HepG2 (cell line): ENCODE measurements at regions not wholly inside any gene's neighbourhood (a gene's known extent, or its start where the extent isn't known, plus 50 kb on each side); places are given as distances from the start of the nearest gene placed in this dataset.

Source experiments
- ATAC-seq: fragments of 200-7000 bp; cut with Tn5 transposase; 3 replicates; pipeline ENCODE4 v1.9.1; 2020; ENCODE audit warnings: mild to moderate bottlenecking, moderate library complexity
- BruUV-seq: library from RNA; stranded (reverse); fragments of 400-500 nt; replicated peaks from 2 replicates; lab custom pipeline; 2021; lab: Mats Ljungman, UMichigan
- CTCF ChIA-PET: fragments of 300-600 bp; formaldehyde crosslinking; extraction: SDS; loops from one replicate; lab custom pipeline; 2021; ENCODE audit warnings: low total read pairs, inconsistent platforms, low intra/inter-chr PET ratio; lab: Yijun Ruan, JAX
- POLR2A ChIA-PET: fragments of 350-600 bp; sonication (Branson Sonifier 250); formaldehyde crosslinking; loops from one replicate; lab custom pipeline; 2020; ENCODE audit warnings: antibody characterized with exemption, inconsistent platforms; lab: Yijun Ruan, JAX
- DNase-seq: peaks from one replicate; pipeline ENCODE4 v3.0.0-alpha.2; 2015; ENCODE audit warnings: low spot score
- FAIRE-seq: peaks from 3 replicates; lab custom pipeline; 2011; peaks lifted over from hg19 to GRCh38; lab: Jason Lieb, UNC
- H2AFZ ChIP-seq: one replicate; pipeline ENCODE4 v1.6.1; 2011; ENCODE audit warnings: low read length, inconsistent platforms
- H3K27ac ChIP-seq: fragments of 300-600 bp; 3 replicates; pipeline ENCODE4 v1.8.0; 2011; ENCODE audit warnings: mixed run types, mild to moderate bottlenecking, mixed read lengths, low read length, inconsistent platforms; ENCODE audit not compliant: insufficient read depth; ENCODE audit errors: extremely low read length
- H3K27me3 ChIP-seq, 2 experiments: fragments of 200-600 bp in 1 of 2; 2 replicates in 1 of 2; 3 replicates in 1 of 2; pipeline versions ENCODE4 v1.6.0 to v1.8.0; 2011; ENCODE audit warnings: low read length in 2 of 2, mild to moderate bottlenecking in 2 of 2, moderate library complexity in 2 of 2, inconsistent platforms in 1 of 2; ENCODE audit not compliant: insufficient read depth in 2 of 2, control insufficient read depth in 1 of 2
- H3K36me3 ChIP-seq, 2 experiments: fragments of 200-600 bp in 1 of 2; replicated peaks in 1 of 2; 2 replicates in 1 of 2; 3 replicates in 1 of 2; pipeline versions ENCODE4 v1.5.1 to v1.8.0; 2011; ENCODE audit warnings: low read length in 2 of 2, inconsistent platforms in 1 of 2; ENCODE audit not compliant: insufficient read depth in 2 of 2, control insufficient read depth in 1 of 2
- H3K4me1 ChIP-seq: 2 replicates; pipeline ENCODE4 v1.5.1; 2012; ENCODE audit warnings: low read length, inconsistent platforms; ENCODE audit not compliant: insufficient read depth
- H3K4me2 ChIP-seq: 2 replicates; pipeline ENCODE4 v1.6.0; 2011; ENCODE audit warnings: low read depth, low read length, inconsistent platforms
- H3K4me3 ChIP-seq, 3 experiments: fragments of 200-600 bp in 1 of 3; sonication (generic), shearing (Covaris generic) in 1 of 3; replicated peaks in 1 of 3; 2 replicates each; pipeline ENCODE4 v1.5.1; 2011 to 2016; ENCODE audit warnings: low read length in 3 of 3, inconsistent platforms in 2 of 3, low read depth in 2 of 3, mild to moderate bottlenecking in 2 of 3, control low read depth in 1 of 3, mixed read lengths in 1 of 3; ENCODE audit not compliant: insufficient read depth in 1 of 3
- H3K79me2 ChIP-seq: one replicate; pipeline ENCODE4 v1.6.1; 2011; ENCODE audit warnings: low read length, inconsistent platforms; ENCODE audit not compliant: insufficient read depth
- H3K9ac ChIP-seq: 2 replicates; pipeline ENCODE4 v1.6.0; 2011; ENCODE audit warnings: mild to moderate bottlenecking, low read depth, low read length, inconsistent platforms; ENCODE audit not compliant: insufficient read depth
- H3K9me3 ChIP-seq: 2 replicates; pipeline ENCODE4 v1.5.1; 2012; ENCODE audit warnings: mild to moderate bottlenecking, low read length
- H4K20me1 ChIP-seq: 2 replicates; pipeline ENCODE4 v1.6.0; 2011; ENCODE audit warnings: inconsistent platforms, mild to moderate bottlenecking, low read length, moderate library complexity; ENCODE audit not compliant: insufficient read depth
- NFE2 ChIP-seq: sonication (generic); formaldehyde crosslinking; IDR thresholded peaks from 2 replicates; pipeline ENCODE4 v1.4.0; 2020; ENCODE audit warnings: missing genetic modification reagents
- NR2F1 ChIP-seq, 2 experiments: fragments of 450-650 bp in 1 of 2; formaldehyde crosslinking in 1 of 2; IDR thresholded peaks; 2 replicates each; pipeline versions ENCODE4 v1.5.0 to v1.6.1; 2016 to 2020; ENCODE audit warnings: mild to moderate bottlenecking in 1 of 2, missing compliant biosample characterization in 1 of 2, missing genetic modification reagents in 1 of 2, moderate library complexity in 1 of 2
- WGBS: methylation state at CpG from one replicate; pipeline ENCODE4 v1.1.6; 2017; ENCODE audit warnings: low lambda C conversion rate; 5-methylcytosine and 5-hydroxymethylcytosine counted together
- in situ Hi-C: cut with HindIII; loops from 2 replicates; pipeline ENCODE4 v1.10.0; 2017; ENCODE audit warnings: low pct_unique_long_range_greater_than_20kb; ENCODE audit not compliant: extremely low pct_ligation_motif_present
- intact Hi-C: fragments of 100-400 bp; cut with micrococcal nuclease; formaldehyde crosslinking; loops from one replicate; pipeline ENCODE4 v1.10.0; 2022; ENCODE audit not compliant: unreplicated experiment
- TF ChIP-seq, protein P1 (sequence below): IDR thresholded peaks from 2 replicates; pipeline ENCODE4 v1.6.1; 2016; ENCODE audit warnings: missing compliant biosample characterization, missing genetic modification reagents, borderline replicate concordance

DNA sequence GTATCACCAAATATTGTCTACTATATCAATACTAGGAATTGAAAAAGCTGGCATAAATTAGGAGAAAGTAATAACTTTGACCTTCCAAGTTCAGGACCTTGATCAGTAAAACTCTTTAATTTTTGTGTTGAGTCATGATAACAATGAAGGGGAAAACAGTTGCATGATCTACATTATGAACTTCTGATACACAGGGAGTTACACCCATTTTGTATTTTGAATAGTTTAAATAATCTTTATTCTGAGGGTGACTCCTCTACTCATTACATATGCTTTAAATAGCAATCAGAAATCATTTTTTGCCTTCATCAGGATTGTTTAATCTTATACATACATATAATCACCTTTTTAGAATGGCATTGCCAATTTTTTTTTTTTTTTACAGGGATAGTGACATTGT, 492.5 kb downstream of the NAV3 start:
- Histone ChIP-seq H3K27ac (no peak overlapping the region), H3K27me3 (no peaks in the 10 kb centered on the region; a peak in 1 of 5 replicates), H3K79me2 (no peaks in the 10 kb centered on the region), H4K20me1 (no peaks in the 10 kb centered on the region), H2AFZ (no peak overlapping the region), H3K4me2 (no peak overlapping the region), H3K9ac (no peak overlapping the region), H3K4me1 (no peaks in the 10 kb centered on the region), H3K36me3 (no peaks in the 10 kb centered on the region), H3K9me3 (no peaks in the 10 kb centered on the region), H3K4me3 (no peak overlapping the region)
- intact Hi-C loops (no loop called here), in situ Hi-C loops (no loop called here)
- BruUV-seq = no TSS peak
- no peak for FAIRE-seq
- ChIA-PET CTCF (no interaction called here), POLR2A (no interaction called here)
- TF ChIP-seq NR2F1 (CRISPR knock-in tag; IDR thresholded peaks at IDR 0.05) = no peak
- no peak for DNase-seq
- no peak for ATAC-seq

DNA sequence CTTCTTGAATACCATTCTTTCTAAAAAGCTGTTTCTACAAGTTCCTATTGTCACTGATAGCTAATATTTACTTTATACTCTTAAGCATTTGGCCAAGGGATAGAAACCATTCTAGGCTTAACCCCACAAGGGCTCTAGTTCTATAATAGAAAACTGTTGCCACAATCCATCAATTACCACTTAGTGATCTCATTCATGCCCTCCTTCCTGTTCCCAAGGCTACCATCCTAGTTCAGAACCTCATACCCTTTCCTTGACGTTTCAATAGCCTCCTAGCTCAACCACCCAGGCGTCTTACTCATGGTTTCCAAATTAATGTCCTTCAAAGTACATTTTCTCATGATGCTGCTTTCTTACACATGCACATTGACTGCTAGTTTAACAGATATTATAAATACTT, 493.5 kb downstream of the NAV3 start:
- H3K27ac ChIP-seq = no peak overlapping the region
- no peak for ATAC-seq
- 2% methylated on average over 2 of the region's 2 CpGs for WGBS
- ChIA-PET CTCF (no interaction called here), POLR2A (no interaction called here)
- H3K36me3 ChIP-seq = no peaks in the 10 kb centered on the region
- H3K9me3 ChIP-seq = no peaks in the 10 kb centered on the region
- H3K79me2 ChIP-seq = no peaks in the 10 kb centered on the region
- FAIRE-seq = no peak
- in situ Hi-C loops = no loop called here
- H3K27me3 ChIP-seq = no peaks in the 10 kb centered on the region; a peak in 1 of 5 replicates
- H3K4me2 ChIP-seq = no peak overlapping the region
- intact Hi-C loops = no loop called here
- no peaks in the 10 kb centered on the region for H4K20me1 ChIP-seq
- no peaks in the 10 kb centered on the region for H3K4me1 ChIP-seq
- BruUV-seq = no TSS peak
- DNase-seq = no peak
- no peak overlapping the region for H3K9ac ChIP-seq
- TF ChIP-seq, protein P1, sequence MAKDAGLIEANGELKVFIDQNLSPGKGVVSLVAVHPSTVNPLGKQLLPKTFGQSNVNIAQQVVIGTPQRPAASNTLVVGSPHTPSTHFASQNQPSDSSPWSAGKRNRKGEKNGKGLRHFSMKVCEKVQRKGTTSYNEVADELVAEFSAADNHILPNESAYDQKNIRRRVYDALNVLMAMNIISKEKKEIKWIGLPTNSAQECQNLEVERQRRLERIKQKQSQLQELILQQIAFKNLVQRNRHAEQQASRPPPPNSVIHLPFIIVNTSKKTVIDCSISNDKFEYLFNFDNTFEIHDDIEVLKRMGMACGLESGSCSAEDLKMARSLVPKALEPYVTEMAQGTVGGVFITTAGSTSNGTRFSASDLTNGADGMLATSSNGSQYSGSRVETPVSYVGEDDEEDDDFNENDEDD (CRISPR knock-in tag) = no peak
- TF ChIP-seq NFE2 (CRISPR knock-in tag) = no peak
- TF ChIP-seq, all 625 proteins: peak for 0
- H2AFZ ChIP-seq = no peak overlapping the region
- no peak overlapping the region for H3K4me3 ChIP-seq
